H1 (cell line): ENCODE measurements at regions not wholly inside any gene's neighbourhood (a gene's known extent, or its start where the extent isn't known, plus 50 kb on each side); places are given as distances from the start of the nearest gene placed in this dataset.

ENCODE experiments used
- CBX8 ChIP-seq: fragments of 300-800, 300-1000 bp; sonication (generic); IDR thresholded peaks from 2 replicates; pipeline ENCODE4 v1.7.1; 2016; ENCODE audit warnings: low read depth, low read length, borderline replicate concordance

DNA sequence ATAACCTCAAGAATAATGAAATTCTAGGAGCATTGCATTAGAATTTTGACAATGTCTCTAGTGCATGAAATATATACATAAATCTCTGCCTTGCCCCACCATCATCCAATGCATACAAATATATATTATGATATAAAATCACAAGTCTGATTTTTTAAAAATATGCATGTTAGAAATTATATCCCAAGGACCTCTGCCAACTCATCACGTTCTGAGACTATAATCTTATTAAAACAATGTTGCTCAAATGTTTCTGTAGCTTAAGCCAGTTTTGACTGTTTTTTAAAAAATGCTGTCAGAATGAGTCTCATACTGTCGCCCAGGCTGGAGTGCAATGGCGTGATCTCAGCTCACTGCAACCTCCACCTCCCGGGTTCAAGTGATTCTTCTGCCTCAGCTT lies 287.0 kb upstream of the SOX4 start (continued):
- no peak for TF ChIP-seq CBX8
- TF ChIP-seq, all 59 proteins: peak for 0
